ENCODE measurements at regions not wholly inside any gene's neighbourhood (a gene's known extent, or its start where the extent isn't known, plus 50 kb on each side); places are given as distances from the start of the nearest gene placed in this dataset.

- no peak for TF ChIP-seq CTCF (IDR thresholded peaks at IDR 0.05)
- TF ChIP-seq EZH2 (IDR thresholded peaks at IDR 0.05): no peak
- TF ChIP-seq EZH2phosphoT487 (IDR thresholded peaks at IDR 0.05): no peak
These were observed 90.8 kb upstream of the PIK3CG start for GRCh38 chr7:106774213-106774767.
